ENCODE measurements at regions not wholly inside any gene's neighbourhood (a gene's known extent, or its start where the extent isn't known, plus 50 kb on each side); places are given as distances from the start of the nearest gene placed in this dataset.

DNA sequence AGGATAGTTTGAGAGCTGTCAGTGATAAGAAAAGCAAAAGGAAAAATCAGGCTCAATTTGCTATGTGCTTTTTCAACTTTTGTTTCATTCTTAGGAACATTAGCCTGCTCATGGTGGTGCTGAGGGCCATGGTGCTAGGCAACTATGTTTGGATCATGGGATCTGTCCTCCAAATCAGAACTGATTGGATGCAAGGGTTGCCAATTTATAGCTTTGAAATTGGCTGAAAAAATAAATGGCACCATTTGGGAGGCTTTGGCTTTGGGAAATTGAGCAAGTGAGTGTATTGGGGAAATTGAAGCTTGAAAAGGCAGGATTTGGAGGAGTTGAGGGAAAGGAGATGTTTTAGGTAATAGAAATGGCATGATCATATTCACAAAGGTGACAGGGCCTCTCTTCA, 103.8 kb downstream of the CYP26A1 start:
- TF ChIP-seq, protein P1, sequence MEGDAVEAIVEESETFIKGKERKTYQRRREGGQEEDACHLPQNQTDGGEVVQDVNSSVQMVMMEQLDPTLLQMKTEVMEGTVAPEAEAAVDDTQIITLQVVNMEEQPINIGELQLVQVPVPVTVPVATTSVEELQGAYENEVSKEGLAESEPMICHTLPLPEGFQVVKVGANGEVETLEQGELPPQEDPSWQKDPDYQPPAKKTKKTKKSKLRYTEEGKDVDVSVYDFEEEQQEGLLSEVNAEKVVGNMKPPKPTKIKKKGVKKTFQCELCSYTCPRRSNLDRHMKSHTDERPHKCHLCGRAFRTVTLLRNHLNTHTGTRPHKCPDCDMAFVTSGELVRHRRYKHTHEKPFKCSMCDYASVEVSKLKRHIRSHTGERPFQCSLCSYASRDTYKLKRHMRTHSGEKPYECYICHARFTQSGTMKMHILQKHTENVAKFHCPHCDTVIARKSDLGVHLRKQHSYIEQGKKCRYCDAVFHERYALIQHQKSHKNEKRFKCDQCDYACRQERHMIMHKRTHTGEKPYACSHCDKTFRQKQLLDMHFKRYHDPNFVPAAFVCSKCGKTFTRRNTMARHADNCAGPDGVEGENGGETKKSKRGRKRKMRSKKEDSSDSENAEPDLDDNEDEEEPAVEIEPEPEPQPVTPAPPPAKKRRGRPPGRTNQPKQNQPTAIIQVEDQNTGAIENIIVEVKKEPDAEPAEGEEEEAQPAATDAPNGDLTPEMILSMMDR (IDR thresholded peaks at IDR 0.05; ENCODE audit: extremely low read depth in 1 of 2, insufficient read depth in 1 of 2, low read depth in 1 of 2, low read length in 2 of 2), result no peak
- no peak for TF ChIP-seq MYC (IDR thresholded peaks at IDR 0.05; ENCODE audit: low read depth, low read length)
- no peak for TF ChIP-seq EZH2 (IDR thresholded peaks at IDR 0.05; ENCODE audit: borderline replicate concordance, low read depth, low read length, severe bottlenecking)
- no peak for TF ChIP-seq POLR2AphosphoS5 (IDR thresholded peaks at IDR 0.05; ENCODE audit: insufficient read depth, low read depth, low read length)
